H1 (cell line): ENCODE measurements at regions not wholly inside any gene's neighbourhood (a gene's known extent, or its start where the extent isn't known, plus 50 kb on each side); places are given as distances from the start of the nearest gene placed in this dataset.

Experiments
- BACH1 ChIP-seq: IDR thresholded peaks from 2 replicates; pipeline ENCODE4 v1.6.1; 2012; ENCODE audit warnings: low read length, improper control_type of control experiment
- CBX8 ChIP-seq: fragments of 300-800, 300-1000 bp; sonication (generic); IDR thresholded peaks from 2 replicates; pipeline ENCODE4 v1.7.1; 2016; ENCODE audit warnings: low read depth, low read length, borderline replicate concordance
- CEBPB ChIP-seq: IDR thresholded peaks from 2 replicates; pipeline ENCODE4 v1.6.1; 2012; ENCODE audit warnings: low read depth, low read length
- CHD2 ChIP-seq: IDR thresholded peaks from 2 replicates; pipeline ENCODE4 v1.6.1; 2012; ENCODE audit warnings: low read length, improper control_type of control experiment
- FOSL1 ChIP-seq: IDR thresholded peaks from 2 replicates; pipeline ENCODE4 v1.6.1; 2011; ENCODE audit warnings: mild to moderate bottlenecking, low read depth, low read length, moderate library complexity; ENCODE audit not compliant: insufficient read depth
- NRF1 ChIP-seq: IDR thresholded peaks from 2 replicates; pipeline ENCODE4 v1.6.1; 2011; ENCODE audit warnings: mild to moderate bottlenecking, low read depth, low read length, improper control_type of control experiment
- POU5F1 ChIP-seq: IDR thresholded peaks from 2 replicates; pipeline ENCODE4 v1.6.1; 2011; ENCODE audit warnings: low read depth, mild to moderate bottlenecking, low read length, moderate library complexity
- RNF2 ChIP-seq: fragments of 200-900, 300-1000 bp; sonication (generic); IDR thresholded peaks from 2 replicates; pipeline ENCODE4 v1.7.1; 2016; ENCODE audit warnings: borderline replicate concordance, low read depth, mild to moderate bottlenecking, antibody characterized with exemption, low read length; ENCODE audit not compliant: poor library complexity, severe bottlenecking; ENCODE audit errors: missing control alignments
- SIN3A ChIP-seq, 2 experiments: IDR thresholded peaks in 1 of 2; conservative IDR thresholded peaks in 1 of 2; 2 replicates each; pipeline ENCODE4 v1.6.1; 2011 to 2012; ENCODE audit warnings: low read length in 2 of 2, improper control_type of control experiment in 1 of 2, low read depth in 1 of 2, mild to moderate bottlenecking in 1 of 2
- SIX5 ChIP-seq: IDR thresholded peaks from 2 replicates; pipeline ENCODE4 v1.6.1; 2011; ENCODE audit warnings: mild to moderate bottlenecking, low read depth, low read length
- SP2 ChIP-seq: IDR thresholded peaks from 2 replicates; pipeline ENCODE4 v1.6.1; 2012; ENCODE audit warnings: mild to moderate bottlenecking, low read length, inconsistent platforms
- TAF1 ChIP-seq: IDR thresholded peaks from 2 replicates; pipeline ENCODE4 v1.6.1; 2011; ENCODE audit warnings: mild to moderate bottlenecking, low read depth, low read length
- TCF12 ChIP-seq: IDR thresholded peaks from 2 replicates; pipeline ENCODE4 v1.6.1; 2011; ENCODE audit warnings: low read depth, mild to moderate bottlenecking, low read length
- YY1 ChIP-seq: IDR thresholded peaks from 2 replicates; pipeline ENCODE4 v1.6.1; 2011; ENCODE audit warnings: low read depth, mild to moderate bottlenecking, low read length
- ZNF274 ChIP-seq: IDR thresholded peaks from 2 replicates; pipeline ENCODE4 v1.7.0; 2012; ENCODE audit warnings: low read length, borderline replicate concordance; ENCODE audit errors: extremely low read depth
- TF ChIP-seq, protein P1 (sequence below): IDR thresholded peaks from 2 replicates; pipeline ENCODE4 v1.6.1; 2011; ENCODE audit warnings: low read length, improper control_type of control experiment
- TF ChIP-seq, protein P2 (sequence below): IDR thresholded peaks from 2 replicates; pipeline ENCODE4 v1.6.1; 2012; ENCODE audit warnings: low read length, inconsistent platforms

DNA sequence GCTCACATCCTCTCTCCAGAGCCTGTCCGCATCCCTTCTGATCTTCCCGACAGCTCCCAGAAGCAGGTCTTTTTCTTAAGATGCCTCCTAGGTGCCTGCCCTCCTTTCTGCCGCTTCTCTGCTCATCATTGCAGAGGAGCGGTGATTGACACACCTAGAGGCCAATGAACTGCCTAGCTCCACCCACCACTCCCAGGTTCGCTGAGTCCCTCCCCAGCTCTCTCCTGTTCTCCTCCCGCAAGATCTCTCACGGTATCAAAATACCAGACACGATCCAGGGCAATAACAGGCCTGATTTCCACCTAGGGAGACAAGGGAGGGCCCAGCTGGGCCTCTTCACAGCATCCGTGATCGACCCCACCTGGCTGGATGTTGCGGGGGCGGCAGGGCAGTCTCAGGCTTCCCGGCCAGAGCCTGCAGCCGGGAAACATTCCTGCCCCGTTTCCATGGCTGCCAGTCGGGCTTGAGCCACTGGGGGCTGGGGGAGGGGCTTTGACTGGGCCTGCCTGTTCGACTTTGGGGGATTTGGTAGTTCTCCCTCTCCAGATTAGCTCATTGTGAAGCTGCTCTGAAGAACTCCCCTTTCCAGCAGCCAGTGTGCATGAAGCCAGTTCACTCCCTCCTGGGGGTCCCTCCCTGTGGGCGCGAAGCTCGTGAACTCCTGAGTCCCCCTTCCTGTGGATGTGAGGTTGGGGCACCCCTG lies 373.5 kb downstream of the RPS24 start (continued):
- no peak for TF ChIP-seq POU5F1
- TF ChIP-seq TAF1 = peak; percentile 58; the same call in 1 of the 2 replicates
- TF ChIP-seq SP2 = peak; percentile 59
- TF ChIP-seq RNF2 = no peak
- TF ChIP-seq YY1 = peak; percentile 69
- TF ChIP-seq, protein P1, sequence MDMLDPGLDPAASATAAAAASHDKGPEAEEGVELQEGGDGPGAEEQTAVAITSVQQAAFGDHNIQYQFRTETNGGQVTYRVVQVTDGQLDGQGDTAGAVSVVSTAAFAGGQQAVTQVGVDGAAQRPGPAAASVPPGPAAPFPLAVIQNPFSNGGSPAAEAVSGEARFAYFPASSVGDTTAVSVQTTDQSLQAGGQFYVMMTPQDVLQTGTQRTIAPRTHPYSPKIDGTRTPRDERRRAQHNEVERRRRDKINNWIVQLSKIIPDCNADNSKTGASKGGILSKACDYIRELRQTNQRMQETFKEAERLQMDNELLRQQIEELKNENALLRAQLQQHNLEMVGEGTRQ = no peak
- TF ChIP-seq NRF1 = no peak
- no peak for TF ChIP-seq FOSL1
- TF ChIP-seq SIN3A (conservative IDR thresholded peaks at IDR 0.05 in 1 of 2, IDR thresholded peaks at IDR 0.05 in 1 of 2; ENCODE audit: low read depth in 1 of 2, low read length in 2 of 2) = no peak
- no peak for TF ChIP-seq TCF12
- no peak for TF ChIP-seq CBX8
- TF ChIP-seq BACH1 = no peak
- no peak for TF ChIP-seq CEBPB
- no peak for TF ChIP-seq SIX5
- TF ChIP-seq, protein P2, sequence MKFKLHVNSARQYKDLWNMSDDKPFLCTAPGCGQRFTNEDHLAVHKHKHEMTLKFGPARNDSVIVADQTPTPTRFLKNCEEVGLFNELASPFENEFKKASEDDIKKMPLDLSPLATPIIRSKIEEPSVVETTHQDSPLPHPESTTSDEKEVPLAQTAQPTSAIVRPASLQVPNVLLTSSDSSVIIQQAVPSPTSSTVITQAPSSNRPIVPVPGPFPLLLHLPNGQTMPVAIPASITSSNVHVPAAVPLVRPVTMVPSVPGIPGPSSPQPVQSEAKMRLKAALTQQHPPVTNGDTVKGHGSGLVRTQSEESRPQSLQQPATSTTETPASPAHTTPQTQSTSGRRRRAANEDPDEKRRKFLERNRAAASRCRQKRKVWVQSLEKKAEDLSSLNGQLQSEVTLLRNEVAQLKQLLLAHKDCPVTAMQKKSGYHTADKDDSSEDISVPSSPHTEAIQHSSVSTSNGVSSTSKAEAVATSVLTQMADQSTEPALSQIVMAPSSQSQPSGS = no peak
- TF ChIP-seq ZNF274 = no peak
- TF ChIP-seq CHD2 = peak; percentile 69
